ENCODE measurements at regions not wholly inside any gene's neighbourhood (a gene's known extent, or its start where the extent isn't known, plus 50 kb on each side); places are given as distances from the start of the nearest gene placed in this dataset.

DNA sequence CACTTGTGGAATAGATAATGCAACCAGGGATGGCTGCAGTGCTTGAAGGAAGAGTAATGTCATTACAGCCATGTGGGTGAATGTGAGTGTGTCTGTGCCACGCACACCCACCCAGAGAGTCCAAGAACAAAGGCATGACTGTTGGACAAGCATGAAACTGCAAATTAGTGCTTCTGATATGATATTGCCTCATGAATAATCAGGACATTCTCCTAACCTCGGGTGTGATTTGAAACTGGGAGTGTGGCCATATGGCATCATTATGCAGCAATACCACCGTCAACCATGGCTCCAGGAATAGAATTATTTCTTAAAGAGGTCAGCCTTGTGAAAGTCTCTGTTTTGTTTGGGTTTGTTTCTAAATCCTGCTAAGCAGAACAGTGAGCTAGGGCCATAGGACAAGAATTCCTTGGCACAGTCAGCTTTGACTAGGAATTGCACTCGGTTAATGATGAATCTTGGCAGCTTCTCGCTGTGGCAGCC, 678.0 kb upstream of the RAB6C start:
- TF ChIP-seq CTCF (IDR thresholded peaks at IDR 0.05) (no peak), POLR2A (IDR thresholded peaks at IDR 0.05) (no peak)
- 22 to 32% methylated on average over 5 of the region's 5 CpGs for WGBS, 2 donors
- no peak overlapping the region for H3K4me3 ChIP-seq (ENCODE audit: low read depth, poor library complexity, severe bottlenecking)
- DNase-seq (ENCODE audit: low spot score in 2 of 2) = no peak
- intact Hi-C loops (cut with DNase I; ENCODE audit: low total_unique reads) = no loop called here

DNA sequence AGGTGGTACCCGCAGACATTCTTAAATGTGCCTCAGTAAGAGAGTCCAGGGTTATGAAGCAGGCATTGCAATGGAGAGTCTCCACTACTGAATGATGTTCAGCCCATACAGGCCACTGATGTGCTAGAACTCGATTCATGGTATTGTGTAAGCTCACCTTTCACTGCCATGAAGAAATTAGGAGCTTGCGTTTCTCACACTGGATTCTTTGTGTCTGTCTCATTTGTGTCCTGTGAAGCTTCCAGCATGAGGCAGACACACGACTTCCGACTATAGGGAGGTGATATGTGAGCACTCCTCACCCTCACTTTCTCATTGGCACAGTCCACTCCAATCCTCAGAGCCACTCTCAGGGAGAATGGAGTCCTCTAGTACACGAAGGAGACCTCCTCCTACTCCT, 677.4 kb upstream of the RAB6C start:
- intact Hi-C loops (cut with DNase I; ENCODE audit: low total_unique reads) = no loop called here
- TF ChIP-seq CTCF (IDR thresholded peaks at IDR 0.05) = no peak
- no peak for TF ChIP-seq POLR2A (IDR thresholded peaks at IDR 0.05)
- no peak for DNase-seq (ENCODE audit: low spot score in 2 of 2)
- WGBS, 2 donors = 46 to 70% methylated on average over 6 of the region's 6 CpGs
- no peak overlapping the region for H3K4me3 ChIP-seq (ENCODE audit: low read depth, poor library complexity, severe bottlenecking)

DNA sequence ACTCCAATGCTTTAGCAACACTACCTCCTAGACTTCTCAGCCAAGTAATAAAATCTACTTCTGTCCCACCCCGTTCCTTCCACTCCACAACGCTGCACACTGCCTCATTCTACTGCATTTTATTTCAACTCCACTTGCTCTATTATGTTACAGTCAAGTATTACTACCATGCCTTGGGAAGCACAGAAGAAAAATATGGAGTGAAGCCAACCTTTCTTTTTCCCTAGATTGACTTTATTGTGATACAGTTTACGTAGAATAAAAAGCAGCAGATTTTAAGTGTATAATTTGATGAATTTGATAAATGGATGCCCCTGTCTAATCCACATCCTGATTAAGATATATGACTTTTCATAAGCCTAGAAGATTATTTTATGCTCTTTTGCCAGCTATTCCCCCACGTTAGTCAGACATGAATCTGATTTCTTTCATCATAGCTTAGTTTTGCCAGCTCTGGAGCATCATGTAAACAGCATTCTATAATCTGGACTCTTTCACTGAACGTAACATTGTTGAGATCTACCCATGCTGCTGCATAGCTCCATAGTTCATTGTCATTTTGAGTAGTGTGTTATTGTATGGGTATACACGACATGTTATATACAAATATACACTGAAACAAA, 676.8 kb upstream of the RAB6C start:
- WGBS, 2 donors = 67 to 71% methylated on average over 6 of the region's 6 CpGs
- TF ChIP-seq POLR2A (IDR thresholded peaks at IDR 0.05) = no peak
- no peak for TF ChIP-seq CTCF (IDR thresholded peaks at IDR 0.05)
- no peak overlapping the region for H3K4me3 ChIP-seq (ENCODE audit: low read depth, poor library complexity, severe bottlenecking)

DNA sequence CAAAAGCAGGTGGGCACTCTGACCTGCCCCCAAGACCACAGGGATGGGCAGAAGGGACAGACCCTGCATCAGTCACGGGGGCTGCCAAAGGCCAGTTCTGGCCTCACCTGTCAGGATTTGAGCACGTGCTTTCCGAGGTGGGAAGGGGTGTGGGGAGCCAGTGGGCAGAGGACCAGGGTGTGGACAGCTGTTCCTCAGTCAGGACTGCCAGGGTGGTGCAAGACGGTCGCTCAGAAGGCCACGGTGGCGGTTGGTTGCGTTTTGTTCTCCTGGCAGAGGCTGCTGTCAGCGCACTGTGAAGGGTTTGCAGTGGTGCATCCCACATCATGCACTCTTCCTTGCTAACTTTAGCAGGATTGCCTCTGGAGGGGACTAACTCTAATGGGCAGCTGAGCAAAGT, 665.3 kb upstream of the RAB6C start:
- intact Hi-C loops (cut with DNase I; ENCODE audit: low total_unique reads) = no loop called here
- DNase-seq (ENCODE audit: low spot score in 2 of 2) = no peak
- no peak overlapping the region for H3K4me3 ChIP-seq (ENCODE audit: low read depth, poor library complexity, severe bottlenecking)
- TF ChIP-seq POLR2A (IDR thresholded peaks at IDR 0.05) (no peak), CTCF (IDR thresholded peaks at IDR 0.05) (no peak)
- WGBS, 2 donors = 91 to 94% methylated on average over 9 of the region's 9 CpGs

More for the DNA sequence above, 676.8 kb upstream of the RAB6C start:
- DNase-seq (ENCODE audit: low spot score in 2 of 2) = no peak
- intact Hi-C loops (cut with DNase I; ENCODE audit: low total_unique reads) = no loop called here

GRCh38 chr2:129318581-129319421, 660.7 kb upstream of the RAB6C start:
- 82 to 85% methylated on average over 23 to 24 of the region's 27 CpGs for WGBS, 2 donors
- DNase-seq (ENCODE audit: low spot score in 2 of 2) = no peak
- intact Hi-C loops (cut with DNase I; ENCODE audit: low total_unique reads) = no loop called here
- TF ChIP-seq CTCF (IDR thresholded peaks at IDR 0.05) (no peak), POLR2A (IDR thresholded peaks at IDR 0.05) (no peak)
- H3K4me3 ChIP-seq (ENCODE audit: low read depth, poor library complexity, severe bottlenecking) = no peak overlapping the region

Measured in lower leg skin (tissue), 4 donors.